ENCODE measurements at regions not wholly inside any gene's neighbourhood (a gene's known extent, or its start where the extent isn't known, plus 50 kb on each side); places are given as distances from the start of the nearest gene placed in this dataset.

DNA sequence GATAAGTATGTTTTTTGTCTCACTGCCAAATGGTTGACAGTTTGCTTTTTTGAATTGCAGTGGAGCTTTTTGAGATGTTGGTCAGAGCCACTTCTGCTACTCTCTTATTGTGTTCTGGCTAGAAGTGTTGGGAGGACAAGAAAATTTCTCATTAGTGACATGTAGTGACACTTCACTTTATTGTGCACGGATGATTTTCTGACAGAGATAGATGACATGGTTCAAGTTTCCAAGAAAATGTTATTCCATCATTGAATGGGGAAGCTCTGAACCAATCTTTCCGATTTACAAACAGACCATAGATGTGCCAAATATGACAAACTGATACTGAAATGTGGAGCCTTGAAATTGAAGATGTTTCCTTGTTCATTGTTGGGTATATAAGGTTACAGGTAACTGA lies 558.9 kb upstream of the WWC1 start:
- no peak for DNase-seq (ENCODE audit: low read depth in 3 of 3)

DNA sequence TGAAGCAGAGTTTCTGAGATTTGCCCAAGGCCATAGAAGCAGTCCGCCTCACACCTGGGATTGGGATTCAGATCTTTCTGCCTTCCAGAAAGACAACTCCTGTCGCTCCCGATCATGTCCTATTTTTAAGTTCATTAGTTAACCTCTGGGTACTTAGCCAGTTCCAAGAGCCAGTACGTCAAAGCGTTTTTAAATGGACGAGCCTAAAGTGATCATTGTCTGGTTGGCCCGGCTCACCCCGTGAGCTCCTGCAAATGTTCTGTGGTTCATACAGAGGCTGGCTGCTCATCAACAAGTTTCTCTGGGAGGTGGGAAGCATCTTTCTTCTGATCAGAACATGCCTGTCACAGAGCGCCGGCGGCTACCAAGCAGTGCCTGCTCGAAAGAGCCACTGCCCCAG lies 554.5 kb upstream of the WWC1 start:
- no peak for DNase-seq (ENCODE audit: low read depth in 3 of 3)

DNA sequence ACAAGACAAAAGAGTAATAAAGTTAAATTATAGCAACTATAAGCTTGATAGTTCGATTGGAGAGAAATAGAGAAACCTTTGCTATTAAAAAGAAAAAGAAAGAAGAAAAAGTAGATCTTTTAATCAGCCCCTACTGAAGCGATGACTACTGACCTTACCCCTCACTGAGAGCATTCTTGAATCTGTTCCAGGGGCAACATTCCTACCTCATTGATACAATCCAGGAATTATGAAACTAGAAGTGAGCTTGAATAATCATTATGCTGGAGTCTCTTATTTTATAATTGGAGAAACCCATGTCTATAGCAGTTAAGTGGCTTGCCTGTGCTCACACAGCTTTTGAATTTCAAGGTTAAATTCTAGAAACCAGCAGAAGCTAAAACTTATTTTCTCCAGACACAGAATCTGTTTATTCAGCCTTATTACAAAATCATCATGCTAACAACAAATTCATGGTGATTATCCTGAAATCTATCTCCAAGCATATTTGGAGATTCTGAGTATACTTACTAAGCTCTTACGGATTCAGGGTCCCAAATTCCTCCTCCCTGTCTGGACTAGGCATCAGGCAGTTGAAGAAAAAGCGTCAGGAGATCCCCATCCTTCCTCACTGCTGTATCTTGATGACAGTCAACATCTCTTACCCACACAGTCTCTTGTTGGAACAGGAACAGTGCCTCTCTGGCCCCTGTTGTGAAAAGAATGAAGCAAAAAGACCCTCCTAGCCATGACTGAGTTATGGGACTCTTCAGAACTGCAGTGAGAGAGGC lies 547.6 kb upstream of the WWC1 start:
- no peak for DNase-seq (ENCODE audit: low read depth in 3 of 3)

DNA sequence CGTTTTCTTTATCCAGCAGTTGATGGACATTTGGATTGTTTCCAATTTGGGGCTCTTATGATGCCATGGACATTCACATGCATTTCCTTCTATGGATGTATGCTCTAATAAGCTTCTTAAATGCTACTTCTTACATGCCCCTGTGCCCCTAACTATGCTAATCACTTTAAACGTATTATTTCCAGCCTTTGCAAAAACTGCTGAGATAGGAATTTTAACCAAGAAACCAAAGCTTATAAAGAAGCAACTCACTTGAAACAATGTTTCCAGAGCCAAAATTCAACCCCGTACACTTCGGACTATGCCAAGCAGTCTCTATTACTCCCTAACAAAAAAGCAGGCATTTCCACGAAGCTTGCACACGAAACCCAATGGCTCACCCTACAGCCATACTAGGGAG lies 545.6 kb upstream of the WWC1 start:
- DNase-seq (ENCODE audit: low read depth in 3 of 3) = no peak

DNA sequence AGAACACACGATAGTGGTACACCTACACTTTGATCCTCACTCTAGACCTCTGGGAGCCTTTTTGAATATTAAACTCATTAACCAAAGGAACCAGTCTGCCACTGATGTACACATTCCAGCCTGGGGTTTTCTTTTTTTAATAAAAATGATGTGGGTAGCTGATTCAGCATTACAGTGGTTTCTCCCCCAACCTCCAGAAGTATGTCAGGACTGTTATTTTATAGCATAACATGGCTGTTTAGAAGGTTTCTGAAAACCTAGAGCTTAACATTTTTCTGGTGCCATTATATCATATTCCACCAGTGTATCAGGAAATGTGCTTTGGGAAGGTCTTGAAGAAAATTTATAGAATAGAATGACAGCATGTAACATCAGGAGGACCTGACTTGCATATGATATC lies 540.9 kb upstream of the WWC1 start:
- no peak for DNase-seq (ENCODE audit: low read depth in 3 of 3)

DNA sequence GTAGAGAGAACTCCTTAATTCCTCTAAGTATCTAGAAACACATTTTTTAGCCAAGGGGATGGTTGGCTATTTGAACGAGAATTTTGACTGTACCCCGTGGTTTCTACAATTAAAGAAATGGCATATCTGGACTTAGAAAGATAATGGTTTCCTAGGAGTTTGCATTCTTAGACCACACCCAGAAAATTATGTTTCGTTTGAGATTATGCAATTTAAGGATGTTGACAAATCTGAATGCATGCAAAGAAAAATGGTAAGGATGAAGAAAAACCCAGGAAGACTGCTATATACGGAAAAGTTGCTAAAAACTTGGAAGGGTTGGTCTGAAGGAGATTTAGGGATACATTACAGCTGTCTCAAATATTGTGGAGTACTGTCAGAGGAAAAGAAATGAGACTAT lies 538.5 kb upstream of the WWC1 start:
- no peak for DNase-seq (ENCODE audit: low read depth in 3 of 3)

DNA sequence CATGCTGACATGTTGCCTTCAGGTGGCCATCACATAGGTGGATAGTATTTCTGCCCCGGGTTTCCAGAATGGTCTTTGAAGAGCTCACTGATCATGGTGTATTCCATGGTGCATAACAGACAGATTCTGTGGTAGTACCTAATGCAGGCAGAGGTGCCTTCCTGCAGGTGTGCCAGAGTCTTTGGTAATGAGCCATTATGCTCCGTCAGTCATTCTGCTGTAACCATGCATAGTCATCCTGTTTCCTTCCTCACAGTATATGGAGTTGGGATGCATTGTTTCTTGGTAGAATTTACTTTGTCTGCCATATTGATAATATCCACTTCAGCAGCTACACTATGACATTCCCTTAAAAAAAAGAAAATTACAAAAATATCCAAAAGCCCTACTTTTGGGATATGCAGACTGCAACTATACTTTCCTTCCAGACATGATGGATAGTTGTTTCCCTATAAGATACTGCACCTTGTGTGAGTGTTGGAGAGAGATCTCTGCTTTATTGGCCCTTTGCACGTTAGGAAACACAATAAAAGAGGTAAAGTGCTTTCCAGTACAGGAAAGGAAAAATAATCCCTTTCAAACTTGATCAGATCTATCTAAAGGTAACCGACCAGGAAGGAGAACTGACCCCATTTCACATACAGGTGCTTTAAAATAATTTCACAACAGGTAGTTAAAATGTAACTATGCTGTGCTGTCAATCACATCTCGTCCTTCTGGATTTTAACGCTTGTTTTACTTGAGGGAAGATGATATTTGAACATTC lies 537.5 kb upstream of the WWC1 start:
- no peak for DNase-seq (ENCODE audit: low read depth in 3 of 3)

DNA sequence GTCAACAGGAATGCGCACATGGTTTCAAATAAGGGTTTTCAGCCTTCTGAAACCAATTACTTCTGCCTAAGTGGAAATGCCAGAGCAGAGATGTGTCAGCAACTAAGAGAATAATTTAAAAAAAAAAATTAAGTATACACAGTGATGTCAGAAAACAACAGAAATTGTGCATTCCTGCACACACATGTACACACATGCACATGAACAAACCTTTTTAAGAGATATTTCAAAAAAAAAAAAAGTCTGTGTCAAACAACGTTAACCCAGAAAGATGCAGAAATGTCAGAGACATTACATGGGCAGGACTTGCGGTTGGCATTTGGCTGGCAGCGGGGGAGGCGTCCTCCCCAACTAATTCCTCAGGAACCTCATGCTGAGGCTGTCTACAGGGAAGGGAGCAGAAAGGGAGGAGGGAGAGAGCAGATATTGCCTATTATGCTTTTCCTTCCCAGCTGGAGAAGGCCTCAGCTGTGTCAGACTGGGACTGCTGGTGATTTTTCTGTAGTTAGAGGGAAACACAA lies 536.9 kb upstream of the WWC1 start:
- DNase-seq (ENCODE audit: low read depth in 3 of 3) = no peak

DNA sequence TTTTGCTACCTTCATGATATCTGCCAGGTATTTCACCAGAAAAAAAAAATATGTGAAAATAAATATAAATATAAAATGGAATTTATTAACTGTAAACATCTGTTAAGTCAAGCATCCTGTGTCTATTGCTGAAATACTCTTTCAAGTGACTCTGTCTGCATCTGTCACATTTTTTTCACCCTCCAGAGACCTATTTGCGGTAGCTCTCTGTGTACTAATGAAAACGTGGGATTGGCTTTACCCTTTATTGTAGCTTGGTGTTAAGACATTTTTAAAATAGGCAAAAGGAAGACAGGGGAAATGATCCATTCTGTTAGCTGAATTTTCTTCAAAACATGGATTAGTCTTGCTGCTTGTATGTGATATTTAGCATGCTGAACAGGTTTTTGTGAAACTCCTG lies 536.0 kb upstream of the WWC1 start:
- no peak for DNase-seq (ENCODE audit: low read depth in 3 of 3)

DNA sequence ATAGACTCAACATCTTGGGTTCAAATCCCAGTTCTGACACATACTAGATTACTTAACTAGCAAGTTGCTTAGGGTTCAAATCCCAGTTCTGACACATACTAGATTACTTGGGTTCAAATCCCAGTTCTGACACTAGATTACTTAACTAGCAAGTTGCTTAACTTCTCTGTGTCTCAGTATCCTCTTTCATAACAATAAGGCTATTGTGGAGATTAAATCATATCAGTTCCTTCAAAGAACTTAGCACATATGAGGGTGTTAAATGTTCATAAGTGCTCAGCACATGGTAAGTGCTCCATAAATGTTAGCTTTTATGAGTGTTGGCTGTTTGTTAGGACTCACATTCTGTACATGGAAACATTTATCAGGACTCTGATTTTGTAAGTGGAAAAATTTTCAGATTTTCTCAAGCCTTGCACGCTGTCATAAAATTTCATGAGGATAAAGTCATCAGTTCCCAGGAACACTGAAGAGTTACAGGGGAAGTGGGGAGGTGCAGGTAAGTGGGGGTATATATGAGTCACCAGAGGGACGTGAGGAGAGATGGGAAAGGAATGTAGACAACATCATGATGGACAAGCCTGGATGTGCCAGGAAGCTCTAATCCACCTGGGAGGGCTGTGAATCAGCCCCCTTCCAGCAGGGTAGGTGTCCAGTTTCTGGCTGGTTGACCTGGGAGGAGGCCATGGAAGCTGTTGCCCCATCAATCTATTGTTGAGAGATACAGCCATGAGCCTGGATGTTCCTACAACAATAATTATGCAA lies 532.2 kb upstream of the WWC1 start:
- DNase-seq (ENCODE audit: low read depth in 3 of 3) = no peak

DNA sequence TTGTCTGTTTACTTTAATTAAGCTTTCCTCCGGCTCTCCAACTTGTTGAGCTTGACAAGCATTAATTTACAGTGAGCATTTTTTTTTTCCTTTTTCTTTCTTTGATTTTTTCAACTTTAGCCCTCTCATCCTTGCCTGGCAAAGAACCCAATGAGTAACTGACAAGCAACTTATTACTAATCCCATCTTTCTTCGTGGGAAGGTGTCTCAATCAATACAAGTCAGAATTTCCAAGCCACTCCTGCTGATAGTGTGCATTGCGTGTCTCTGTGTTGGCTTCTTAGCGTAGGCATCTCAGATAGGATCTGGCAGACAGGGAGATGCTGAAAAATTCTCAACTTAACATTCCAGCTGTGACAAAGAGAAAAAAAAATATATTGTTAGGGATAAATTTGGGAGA lies 527.7 kb upstream of the WWC1 start:
- no peak for DNase-seq (ENCODE audit: low read depth in 3 of 3)

DNA sequence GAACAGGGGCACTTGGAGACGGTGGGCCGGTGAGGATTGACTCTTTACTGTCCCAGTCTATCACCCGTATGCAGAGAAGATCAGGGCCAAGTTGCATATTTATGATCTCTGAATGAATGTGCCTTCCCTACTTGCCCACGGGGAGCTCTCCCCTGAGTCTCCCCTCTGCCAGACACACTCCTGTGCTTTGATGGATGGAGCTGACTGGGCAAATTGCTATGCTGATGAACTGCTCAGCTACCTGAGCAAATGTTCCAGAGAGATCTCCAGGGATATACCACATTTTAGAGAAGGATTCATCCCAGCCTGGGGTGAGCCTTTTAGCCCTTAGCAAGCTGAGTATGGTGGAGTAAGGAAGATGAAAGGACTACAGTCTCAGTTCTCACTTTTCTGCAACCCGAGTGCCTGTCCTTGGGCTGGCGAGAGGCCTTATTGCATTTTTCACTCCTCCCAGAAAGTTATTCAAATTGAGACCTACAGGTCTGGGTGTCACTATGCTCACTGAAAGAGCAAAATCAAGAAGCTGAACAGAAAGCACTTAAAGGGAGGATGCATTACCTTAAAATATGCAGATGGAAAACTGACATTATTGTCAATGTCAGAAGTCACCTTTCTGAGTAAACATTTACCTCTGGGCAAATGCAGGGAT lies 526.7 kb upstream of the WWC1 start:
- no peak for DNase-seq (ENCODE audit: low read depth in 3 of 3)

DNA sequence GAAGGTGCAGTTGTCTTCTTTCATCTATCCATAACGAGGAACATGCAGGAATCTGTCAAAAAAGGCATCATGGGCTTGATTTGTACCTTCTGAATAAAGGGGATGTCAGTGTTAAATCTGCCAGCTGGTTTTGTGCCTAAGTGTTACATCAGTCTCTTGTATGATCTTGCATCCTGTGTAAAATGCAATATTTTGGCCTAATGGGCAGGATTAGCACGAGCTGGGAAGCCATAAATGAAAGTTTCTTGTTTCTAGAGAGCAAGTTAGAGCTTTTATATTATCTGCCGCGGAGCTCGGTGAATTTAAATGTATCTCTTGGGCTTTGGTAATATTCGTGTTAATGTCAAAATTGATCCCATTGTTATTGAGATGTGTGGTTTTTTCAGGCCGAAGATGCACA lies 526.1 kb upstream of the WWC1 start:
- DNase-seq (ENCODE audit: low read depth in 3 of 3) = no peak

DNA sequence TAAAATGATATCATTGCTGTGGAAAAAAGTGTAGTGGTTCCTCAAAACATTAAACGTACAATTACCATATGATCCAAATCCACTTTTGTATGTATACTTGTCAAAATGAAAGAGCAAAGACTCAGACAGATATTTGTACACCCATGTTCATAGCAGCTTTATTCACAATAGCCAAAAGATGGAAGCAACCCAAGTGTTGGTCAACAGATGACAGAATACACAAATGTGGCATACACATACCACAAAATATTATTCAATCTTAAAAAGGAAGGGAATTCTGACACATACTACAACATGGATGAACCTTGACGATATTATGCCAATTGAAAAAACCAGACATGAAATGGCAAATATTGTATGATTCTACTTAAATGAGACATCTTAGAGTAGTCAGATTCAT lies 524.5 kb upstream of the WWC1 start:
- DNase-seq (ENCODE audit: low read depth in 3 of 3) = no peak

DNA sequence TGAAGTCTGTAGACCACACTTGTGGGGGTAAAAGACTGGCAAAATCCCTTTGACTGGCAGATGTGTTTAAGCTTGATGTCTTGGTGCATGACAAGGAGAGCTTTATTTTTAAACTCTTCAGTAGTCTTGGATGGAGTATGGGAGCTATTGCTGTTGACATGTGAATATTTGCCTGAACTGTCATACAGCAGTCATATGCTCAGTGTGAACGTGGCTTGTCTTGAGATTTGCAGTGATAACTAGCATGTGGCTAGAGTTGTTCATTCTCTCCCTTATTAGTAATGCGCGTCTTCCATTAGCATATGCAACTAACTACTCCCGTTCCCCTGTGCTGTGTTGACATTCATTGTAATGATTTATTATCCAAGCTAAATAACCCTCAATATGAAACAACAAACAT lies 523.6 kb upstream of the WWC1 start:
- DNase-seq (ENCODE audit: low read depth in 3 of 3) = no peak

DNA sequence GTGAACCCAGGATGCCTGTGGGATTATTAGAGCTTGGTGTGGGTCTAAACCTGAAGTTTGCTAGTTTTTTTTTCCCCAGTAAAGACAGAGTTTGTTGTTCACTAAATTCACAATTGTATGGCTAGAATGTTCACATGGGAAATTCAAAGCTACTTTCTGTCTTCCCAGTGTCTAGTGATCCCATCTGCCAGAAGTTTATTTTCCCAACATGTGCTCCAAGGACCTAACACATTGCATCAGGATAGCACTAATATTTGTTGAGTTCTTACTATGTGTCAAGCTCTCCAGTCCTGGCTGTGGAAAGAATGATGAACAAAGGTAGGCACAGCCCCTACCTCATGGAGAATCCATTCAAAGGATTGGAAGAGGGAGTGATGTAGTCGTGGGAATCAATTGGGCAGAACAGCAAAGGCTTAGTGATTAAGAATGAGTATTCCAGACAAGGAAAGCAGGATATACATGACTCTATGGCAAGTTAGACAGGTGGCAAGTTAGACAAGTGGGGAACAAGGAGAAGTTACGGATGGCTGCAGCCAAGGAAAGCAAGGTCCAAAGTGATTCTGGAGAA lies 521.5 kb upstream of the WWC1 start:
- no peak for DNase-seq (ENCODE audit: low read depth in 3 of 3)

DNA sequence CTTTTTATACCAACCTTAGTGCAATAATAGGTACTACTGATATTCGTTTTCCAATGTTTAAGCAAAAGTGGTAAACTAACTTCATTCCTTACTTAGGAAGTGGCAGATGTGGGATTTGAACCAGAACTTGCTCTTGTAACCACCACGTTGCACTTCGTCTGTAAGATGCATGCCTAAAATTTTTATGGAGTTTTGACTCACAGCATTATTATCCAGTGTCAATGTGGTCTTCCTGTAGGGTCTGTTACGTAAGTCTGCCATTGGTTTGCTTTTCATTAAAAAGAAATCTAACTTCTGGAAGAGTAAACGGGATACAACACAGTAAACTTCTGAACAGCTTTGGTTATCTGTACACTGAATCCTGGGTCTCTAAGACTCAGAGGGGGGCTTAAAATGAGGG lies 521.0 kb upstream of the WWC1 start:
- DNase-seq (ENCODE audit: low read depth in 3 of 3) = no peak

DNA sequence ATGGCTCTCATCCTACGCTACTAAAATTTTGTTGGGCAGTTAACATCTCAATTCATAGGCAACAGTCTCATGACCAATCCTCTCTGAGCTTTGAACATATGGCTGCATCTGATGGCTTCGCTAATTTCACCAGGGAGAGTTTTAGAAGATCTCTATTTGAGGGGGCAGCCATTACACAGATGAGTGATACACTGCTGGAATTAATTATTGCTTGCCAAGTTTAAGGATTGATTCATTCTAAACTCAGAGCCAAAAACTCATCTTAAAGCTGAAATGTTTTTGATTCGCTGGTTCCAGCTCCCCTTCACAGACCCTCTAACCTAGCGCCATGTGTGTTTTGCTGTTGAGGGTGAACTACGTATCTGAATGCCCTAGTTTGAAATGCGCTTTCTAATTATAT lies 519.9 kb upstream of the WWC1 start:
- DNase-seq (ENCODE audit: low read depth in 3 of 3) = no peak

DNA sequence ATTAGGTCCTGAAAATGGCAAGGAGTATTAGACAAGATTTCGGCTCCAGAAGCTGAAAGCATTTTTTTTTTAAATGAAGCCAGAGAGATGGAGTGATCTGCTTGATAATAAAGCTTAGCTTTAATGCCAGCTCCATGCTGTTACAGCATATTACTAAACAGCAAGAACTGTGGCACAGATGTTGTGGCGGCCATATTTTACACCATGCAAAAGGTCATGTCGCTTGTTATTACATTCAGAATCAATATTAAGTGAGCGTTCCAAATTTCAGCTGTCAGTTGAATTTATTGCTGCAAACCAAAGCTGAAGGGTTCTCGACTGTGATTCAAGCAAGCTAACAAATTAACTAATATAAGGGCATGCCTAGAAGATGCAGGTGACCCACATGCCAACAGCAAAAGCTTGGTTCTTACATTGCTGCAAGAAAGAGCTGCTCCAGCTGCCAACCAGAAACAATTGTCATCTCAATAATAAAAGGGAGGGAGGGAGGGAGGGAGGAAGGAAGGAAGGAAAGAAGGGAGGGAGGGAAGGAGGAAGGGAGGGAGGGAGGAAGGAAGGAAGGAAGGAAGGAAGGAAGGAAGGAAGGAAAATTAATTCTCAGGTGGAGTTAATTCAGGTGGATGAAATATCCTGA lies 517.7 kb upstream of the WWC1 start:
- DNase-seq (ENCODE audit: low read depth in 3 of 3) = no peak

DNA sequence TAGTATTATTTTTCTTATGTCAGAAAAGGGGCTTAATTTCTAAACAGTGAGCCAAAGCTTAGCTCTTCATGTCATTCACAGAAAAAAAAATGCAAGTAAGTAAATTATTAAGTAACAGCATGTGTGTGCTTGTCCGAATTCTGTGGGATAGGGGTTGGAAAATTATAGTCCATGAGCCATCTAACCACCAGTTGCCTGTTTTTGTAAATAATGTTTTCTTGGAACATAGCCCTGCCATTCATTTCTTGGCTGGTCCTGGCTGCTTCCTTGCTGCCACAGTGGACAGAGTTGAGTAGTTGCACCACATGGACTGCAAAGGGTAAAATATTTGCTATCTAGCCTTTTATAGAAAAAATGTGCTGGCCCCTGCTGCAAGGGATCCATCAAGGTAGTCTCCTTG lies 513.7 kb upstream of the WWC1 start:
- DNase-seq (ENCODE audit: low read depth in 3 of 3) = no peak

DNA sequence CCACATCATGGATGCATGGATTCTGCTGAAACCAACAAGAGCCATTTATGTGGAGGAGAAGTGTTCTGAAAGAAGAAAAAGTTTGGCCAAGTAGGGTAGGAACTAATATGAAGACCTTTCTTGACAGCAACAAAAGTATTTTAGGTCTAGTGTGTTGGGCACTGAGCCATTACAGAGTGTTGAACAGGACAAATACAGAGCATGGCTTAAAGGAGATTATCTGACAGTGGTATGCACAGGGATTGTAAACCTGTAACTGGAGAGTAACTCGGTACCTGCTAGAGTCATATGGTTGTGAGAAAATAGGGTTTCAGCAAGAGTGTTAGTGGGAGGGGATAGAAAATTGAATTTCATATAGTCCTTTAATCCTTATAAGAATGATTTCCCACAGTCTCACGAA lies 513.2 kb upstream of the WWC1 start:
- no peak for DNase-seq (ENCODE audit: low read depth in 3 of 3)
